ENCODE measurements at regions not wholly inside any gene's neighbourhood (a gene's known extent, or its start where the extent isn't known, plus 50 kb on each side); places are given as distances from the start of the nearest gene placed in this dataset.

DNA sequence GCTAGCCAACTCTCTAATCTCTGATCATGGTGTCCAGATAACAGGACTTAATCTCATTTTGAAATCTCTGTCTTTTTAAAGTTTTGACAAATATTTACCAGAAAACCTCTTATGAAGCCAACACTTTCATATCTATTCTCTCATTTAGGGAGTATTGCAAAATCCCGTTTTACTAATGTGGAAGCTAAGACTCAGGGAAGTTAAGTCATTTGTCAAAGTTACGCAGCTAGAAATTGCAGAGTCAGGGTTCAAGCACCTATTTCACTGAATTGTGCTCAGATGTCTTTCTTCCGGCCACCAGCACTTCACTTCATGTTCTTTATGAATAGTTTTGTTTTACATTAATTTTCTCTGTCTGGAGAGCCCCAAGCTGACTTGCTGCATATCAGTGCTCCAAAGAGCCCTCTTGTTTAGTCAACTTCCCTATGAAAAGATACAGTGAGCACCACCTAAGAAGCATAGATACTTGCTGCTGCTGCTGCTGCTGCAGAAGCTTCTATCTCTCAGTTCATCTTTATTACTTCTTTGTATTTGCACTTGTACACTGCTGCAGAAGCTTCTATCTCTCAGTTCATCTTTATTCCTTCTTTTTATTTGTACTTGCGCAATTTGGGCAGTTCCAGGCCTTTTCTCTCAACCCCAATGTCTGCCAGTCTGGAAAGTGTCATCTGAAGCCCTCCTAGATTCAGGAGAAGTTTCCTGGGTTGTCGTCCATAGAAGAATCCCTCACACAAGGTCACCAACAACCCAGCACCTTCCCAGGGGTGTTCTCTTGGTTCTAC, 329.7 kb downstream of the MAFB start:
- no peak for DNase-seq

GRCh38 chr20:40354880-40355279, 334.2 kb downstream of the MAFB start:
- DNase-seq: no peak

- DNase-seq: no peak
These were observed 345.6 kb downstream of the MAFB start for GRCh38 chr20:40343390-40343789.

DNA sequence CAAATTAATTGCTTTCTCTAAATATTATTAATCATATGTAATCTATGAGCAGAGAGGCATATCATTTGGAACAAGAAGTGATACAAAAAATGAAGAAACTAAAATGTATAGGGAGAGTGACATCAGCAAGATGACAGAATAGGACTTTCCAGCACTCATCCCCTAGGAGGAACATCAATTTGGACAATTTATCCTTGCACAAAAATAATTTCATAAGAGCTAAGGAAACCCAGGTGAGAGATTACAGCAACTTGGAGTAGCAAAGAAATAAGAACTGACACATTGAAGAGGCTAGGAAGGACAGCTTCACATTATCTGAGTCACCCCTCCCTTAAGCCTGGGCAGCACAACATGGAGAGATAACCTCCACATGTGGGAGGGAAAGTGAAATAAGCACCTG, 347.5 kb downstream of the MAFB start:
- no peak for DNase-seq

DNA sequence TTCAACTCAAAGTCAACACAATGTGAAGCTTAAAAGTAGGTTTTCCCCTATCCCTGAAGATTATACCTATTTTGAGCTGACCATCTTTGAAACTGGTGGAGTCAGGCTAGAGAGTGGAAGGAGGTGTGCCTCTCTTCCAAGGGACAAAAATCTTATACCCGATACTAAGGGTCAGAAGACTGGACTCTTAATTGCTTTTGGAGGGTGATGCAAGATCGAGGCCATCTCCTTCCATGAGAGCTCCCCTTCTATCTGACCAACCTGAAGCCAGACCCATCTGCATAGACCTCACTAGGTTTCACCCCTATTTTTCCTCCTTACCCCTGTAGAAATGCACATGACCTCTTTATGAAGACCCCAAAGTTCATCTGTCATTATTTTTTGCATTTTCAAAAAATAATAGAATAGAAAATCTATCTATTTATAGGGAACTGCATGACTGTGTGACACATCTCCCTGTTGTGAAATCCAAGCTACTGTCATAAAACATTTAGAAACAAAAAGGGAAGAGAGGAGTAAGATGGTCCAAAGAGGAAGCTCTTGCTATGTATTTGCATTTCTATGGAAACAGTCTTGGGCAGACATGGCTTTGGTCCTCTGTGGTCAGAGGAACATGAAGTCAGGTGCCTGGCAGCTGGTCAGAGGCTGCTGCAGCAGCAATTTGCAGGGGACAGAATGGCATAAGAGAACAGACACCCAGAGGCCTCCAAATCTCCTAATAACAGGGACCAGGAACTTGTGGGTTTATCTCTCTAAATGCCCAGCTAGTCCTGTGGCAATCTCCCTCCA, 349.2 kb downstream of the MAFB start:
- DNase-seq: no peak

DNA sequence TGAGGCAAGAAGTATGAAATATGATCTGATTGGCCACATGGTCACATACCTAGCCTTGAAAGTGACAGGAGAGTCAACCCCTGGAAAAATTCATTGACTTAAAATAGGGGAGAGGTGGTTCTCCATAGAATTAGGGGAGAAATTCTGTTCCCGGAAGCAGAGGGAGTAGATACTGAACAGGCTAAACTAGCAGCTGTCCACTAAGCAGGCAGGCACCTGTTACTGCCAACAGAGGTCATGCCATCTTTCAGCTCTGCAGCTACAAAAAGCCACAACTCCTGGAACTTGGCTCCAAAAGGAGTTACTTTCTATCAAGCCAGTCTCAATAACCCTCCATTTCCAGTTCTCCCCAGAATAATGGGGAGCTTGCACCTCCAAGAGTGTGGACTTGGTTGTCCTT, 352.5 kb downstream of the MAFB start:
- no peak for DNase-seq

DNA sequence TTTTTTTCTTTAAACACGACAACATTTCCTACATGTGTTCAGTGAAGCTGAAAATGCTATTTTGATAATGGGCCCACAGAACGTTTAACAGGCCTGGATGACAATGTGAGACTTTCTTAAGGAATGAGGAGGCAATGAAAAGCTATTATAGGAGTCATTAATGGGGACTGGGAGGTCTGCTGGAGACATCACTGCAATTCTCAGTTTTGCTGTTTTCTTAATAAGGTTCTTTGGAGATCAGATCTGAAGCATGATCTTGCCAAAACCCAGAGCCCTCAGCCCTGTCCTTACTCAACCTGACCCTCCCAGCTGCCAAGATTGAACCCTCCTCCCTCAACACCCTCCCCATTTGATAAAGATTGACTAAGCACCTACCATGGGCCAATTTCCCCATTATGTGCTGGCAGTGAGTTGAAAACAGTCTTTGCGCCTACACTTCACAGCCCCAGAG, 353.1 kb downstream of the MAFB start:
- DNase-seq: no peak

DNA sequence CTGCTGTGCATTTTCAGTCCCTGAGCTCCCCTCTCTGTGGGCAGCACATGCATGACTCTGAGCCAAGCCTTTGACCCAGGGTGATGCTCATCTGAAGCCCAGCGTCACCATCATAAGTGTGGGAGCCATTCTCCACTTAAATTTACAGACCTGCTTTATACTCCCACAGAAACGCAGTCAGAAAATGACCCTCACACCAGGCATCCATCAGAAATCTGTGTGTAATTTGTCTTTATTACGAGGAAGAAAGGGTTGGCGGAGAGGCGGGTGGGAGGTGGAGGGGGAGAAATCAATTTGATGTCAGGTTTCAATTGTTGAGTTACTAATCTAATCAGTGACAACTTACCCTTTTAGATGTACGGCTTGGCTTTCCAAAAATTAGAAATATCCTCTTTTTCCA, 353.6 kb downstream of the MAFB start:
- DNase-seq: no peak

- no peak for DNase-seq
These were observed 355.4 kb downstream of the MAFB start for GRCh38 chr20:40333591-40333990.

DNA sequence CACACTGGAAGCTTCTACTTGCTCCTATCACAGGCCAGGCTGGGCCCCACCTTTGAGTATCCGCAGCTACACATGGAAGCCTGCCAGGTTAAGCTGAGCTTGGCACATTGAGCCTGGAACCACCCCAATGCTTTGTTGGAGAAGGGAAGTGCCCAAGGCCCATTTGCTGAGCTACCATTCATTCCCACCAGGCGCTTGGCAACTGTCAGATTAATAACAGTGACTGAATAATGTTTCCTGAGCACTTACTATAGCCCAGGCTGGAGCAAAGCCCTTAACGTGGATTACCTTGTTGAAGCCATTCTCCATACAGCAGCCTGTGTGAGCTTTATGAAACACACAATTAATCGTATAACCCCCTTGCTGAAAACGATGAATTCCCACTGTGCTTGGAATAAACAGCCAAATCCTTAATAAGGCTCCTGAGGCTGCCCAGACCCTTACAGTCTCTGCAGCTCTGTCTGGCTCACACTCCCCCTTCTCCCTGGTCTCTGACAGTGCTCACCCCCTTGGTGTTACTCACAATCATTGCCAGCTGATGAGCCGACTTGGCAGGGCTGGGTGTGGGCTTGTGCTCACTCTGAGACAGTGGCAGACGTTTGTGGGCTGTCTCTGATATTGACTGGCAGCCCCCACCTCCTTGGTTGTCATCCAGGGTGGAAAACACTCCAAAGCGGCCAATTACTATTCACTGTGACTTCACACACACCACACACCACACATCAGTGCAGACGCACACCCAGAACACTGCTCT, 357.1 kb downstream of the MAFB start:
- no peak for DNase-seq

- DNase-seq: no peak
These were observed 357.8 kb downstream of the MAFB start for GRCh38 chr20:40331249-40331648.

DNA sequence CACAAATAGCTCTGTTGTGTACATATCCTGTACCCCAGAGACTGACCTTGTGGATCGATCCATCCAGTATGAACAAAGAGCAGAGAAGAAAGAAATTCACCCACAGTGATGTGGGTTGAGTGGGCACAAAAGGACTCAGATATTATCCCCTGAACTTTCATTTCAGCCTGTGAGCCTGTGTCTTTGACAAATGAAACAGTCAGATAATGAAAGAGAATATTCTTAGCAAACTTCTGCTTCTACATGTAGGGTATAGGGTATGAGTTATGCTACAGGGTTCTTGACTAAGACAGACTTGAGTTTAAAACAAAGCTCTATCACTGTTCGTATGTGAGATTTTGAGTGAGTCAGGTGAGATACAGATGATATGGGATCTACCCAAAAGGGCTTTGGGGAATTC, 359.7 kb downstream of the MAFB start:
- no peak for DNase-seq

- no peak for DNase-seq
These were observed 362.3 kb downstream of the MAFB start for GRCh38 chr20:40326784-40327183.

- DNase-seq: no peak
These were observed 363.9 kb downstream of the MAFB start for GRCh38 chr20:40325006-40325568.

- no peak for DNase-seq
These were observed 365.7 kb downstream of the MAFB start for GRCh38 chr20:40323361-40323794.

- no peak for DNase-seq
These were observed 366.1 kb downstream of the MAFB start for GRCh38 chr20:40322941-40323340.

- DNase-seq: no peak
These were observed 368.5 kb downstream of the MAFB start for GRCh38 chr20:40320517-40321011.

- no peak for DNase-seq
These were observed 369.1 kb downstream of the MAFB start for GRCh38 chr20:40319741-40320516.

- DNase-seq: no peak
These were observed 370.0 kb downstream of the MAFB start for GRCh38 chr20:40319056-40319455.

- no peak for DNase-seq
These were observed 371.8 kb downstream of the MAFB start for GRCh38 chr20:40317156-40317790.

GRCh38 chr20:40314278-40314677, 374.8 kb downstream of the MAFB start:
- DNase-seq: no peak

DNA sequence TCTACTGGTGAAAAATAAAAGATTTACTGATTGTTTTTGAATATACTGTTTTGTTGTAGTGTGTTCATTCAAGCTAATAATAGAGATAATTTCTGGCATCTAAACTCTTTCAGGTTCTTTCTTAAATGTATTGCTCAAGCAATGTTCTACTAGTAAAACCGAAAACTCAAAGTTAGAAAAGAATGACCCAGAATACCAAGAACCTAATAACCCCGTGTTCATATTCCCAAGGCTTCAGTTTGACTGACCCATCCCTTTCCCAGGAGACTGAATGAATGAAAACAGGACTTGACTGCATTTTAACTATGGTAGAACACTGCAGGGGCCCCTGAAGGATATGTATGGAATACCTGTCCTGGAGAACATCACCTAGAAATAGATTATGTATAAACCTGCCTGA, 375.3 kb downstream of the MAFB start:
- DNase-seq: no peak
